Mucosa of descending colon (tissue), 3 donors: ENCODE measurements at regions not wholly inside any gene's neighbourhood (a gene's known extent, or its start where the extent isn't known, plus 50 kb on each side); places are given as distances from the start of the nearest gene placed in this dataset.

Source experiments
- ATAC-seq: fragments of 200-7000 bp; cut with Tn5 transposase; one replicate; pipeline ENCODE4 v1.9.1; 2020; ENCODE audit warnings: mild to moderate bottlenecking, moderate library complexity
- DNase-seq, 3 donors: peaks; one replicate each; pipeline ENCODE4 v3.0.0-alpha.2; 2020
- H3K36me3 ChIP-seq: fragments of 200-600 bp; one replicate; pipeline ENCODE4 v1.8.0; 2021; ENCODE audit warnings: low read depth, mild to moderate bottlenecking
- H3K4me1 ChIP-seq: fragments of 200-600 bp; one replicate; pipeline ENCODE4 v1.8.0; 2021; ENCODE audit warnings: low read depth, mild to moderate bottlenecking
- H3K4me3 ChIP-seq: fragments of 200-600 bp; one replicate; pipeline ENCODE4 v1.8.0; 2021; ENCODE audit warnings: mild to moderate bottlenecking
- H3K9me3 ChIP-seq: fragments of 200-600 bp; one replicate; pipeline ENCODE4 v1.8.0; 2021; ENCODE audit warnings: mild to moderate bottlenecking
- intact Hi-C, 2 donors: fragments of 100-400 bp; cut with DNase I in 1 of 2; cut with micrococcal nuclease in 1 of 2; formaldehyde crosslinking; loops; one replicate each; pipeline versions ENCODE4 v1.11.0 to v1.11.1; 2022; cut with DNase I, micrococcal nuclease
- TF ChIP-seq, protein P1 (sequence below): fragments of 200-600 bp; IDR thresholded peaks from one replicate; pipeline ENCODE4 v1.8.0; 2022; ENCODE audit warnings: antibody characterized with exemption, mild to moderate bottlenecking
- donor health status: DM: no; HTN: no; CAD: no; lungs with moderate emphysema.
- donor health status: DM: no; HTN: no; CAD: no.
- donor health status: DM: no; HTN: yes; CAD: no.

GRCh38 chr12:126342866-126343265 lies 1277.6 kb downstream of the AACS start:
- Histone ChIP-seq H3K9me3 (peaks cover 40% of the 10 kb centered on the region), H3K4me3 (no peak overlapping the region), H3K36me3 (no peaks in the 10 kb centered on the region), H3K4me1 (no peaks in the 10 kb centered on the region)
- ATAC-seq (no peak), DNase-seq (no peak)
- intact Hi-C loops, result no loop called here
- TF ChIP-seq, protein P1, sequence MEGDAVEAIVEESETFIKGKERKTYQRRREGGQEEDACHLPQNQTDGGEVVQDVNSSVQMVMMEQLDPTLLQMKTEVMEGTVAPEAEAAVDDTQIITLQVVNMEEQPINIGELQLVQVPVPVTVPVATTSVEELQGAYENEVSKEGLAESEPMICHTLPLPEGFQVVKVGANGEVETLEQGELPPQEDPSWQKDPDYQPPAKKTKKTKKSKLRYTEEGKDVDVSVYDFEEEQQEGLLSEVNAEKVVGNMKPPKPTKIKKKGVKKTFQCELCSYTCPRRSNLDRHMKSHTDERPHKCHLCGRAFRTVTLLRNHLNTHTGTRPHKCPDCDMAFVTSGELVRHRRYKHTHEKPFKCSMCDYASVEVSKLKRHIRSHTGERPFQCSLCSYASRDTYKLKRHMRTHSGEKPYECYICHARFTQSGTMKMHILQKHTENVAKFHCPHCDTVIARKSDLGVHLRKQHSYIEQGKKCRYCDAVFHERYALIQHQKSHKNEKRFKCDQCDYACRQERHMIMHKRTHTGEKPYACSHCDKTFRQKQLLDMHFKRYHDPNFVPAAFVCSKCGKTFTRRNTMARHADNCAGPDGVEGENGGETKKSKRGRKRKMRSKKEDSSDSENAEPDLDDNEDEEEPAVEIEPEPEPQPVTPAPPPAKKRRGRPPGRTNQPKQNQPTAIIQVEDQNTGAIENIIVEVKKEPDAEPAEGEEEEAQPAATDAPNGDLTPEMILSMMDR, result no peak

- Histone ChIP-seq H3K36me3 (no peaks in the 10 kb centered on the region), H3K4me3 (no peak overlapping the region), H3K9me3 (peaks cover 37% of the 10 kb centered on the region), H3K4me1 (no peaks in the 10 kb centered on the region)
- ATAC-seq, result no peak
- no peak for DNase-seq
- intact Hi-C loops, result no loop called here
- TF ChIP-seq, protein P1, result no peak
These were observed 1278.1 kb downstream of the AACS start for GRCh38 chr12:126343321-126343720.

DNA sequence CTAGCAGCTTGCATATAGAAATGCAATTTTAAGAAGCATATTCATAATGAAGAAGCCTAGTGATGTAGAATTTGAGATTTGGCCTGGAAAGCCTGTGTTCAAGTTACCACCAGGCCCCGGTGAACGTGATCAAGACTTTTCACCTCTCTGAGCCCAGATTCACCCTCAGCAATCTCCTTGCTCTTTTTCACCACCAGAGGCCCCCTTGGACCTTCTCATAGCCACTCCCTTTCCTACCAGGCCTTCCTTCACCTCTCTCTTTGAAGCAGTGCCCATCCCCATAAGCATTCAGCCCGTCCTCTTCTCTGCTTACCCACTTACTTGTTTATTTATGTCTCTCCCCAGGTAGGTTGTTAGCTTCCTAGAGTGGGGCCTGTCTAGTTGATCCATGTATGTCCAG lies 1280.9 kb downstream of the AACS start:
- no peak for ATAC-seq
- Histone ChIP-seq H3K36me3 (no peaks in the 10 kb centered on the region), H3K4me1 (no peaks in the 10 kb centered on the region), H3K4me3 (no peak overlapping the region), H3K9me3 (peaks cover 50% of the 10 kb centered on the region)
- TF ChIP-seq, protein P1, result no peak
- no peak for DNase-seq
- intact Hi-C loops, result no loop called here

DNA sequence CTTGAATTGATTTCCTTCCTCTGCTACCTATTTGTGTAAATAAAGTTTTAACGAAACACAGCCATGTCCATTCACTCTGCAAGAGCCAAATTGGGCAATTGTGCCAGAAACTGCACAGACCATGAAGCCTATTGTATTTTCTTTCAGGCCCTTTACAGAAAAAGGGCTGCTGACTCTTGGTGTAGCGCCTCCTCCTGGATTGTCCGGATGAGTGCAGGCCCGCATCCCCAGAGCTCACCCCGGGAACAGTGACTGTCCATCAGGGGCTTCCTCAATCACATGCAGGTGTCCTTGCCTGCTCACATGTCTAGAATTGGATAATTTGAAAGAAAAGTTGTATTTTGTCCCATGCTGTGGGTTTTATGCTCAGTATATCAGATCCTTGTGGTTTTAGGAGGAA lies 1282.2 kb downstream of the AACS start:
- Histone ChIP-seq H3K4me3 (no peak overlapping the region), H3K4me1 (no peaks in the 10 kb centered on the region), H3K36me3 (no peaks in the 10 kb centered on the region), H3K9me3 (peaks cover 57% of the 10 kb centered on the region)
- no peak for ATAC-seq
- no peak for DNase-seq
- intact Hi-C loops, result no loop called here
- TF ChIP-seq, protein P1, result no peak

- peaks cover 54% of the 10 kb centered on the region for H3K9me3 ChIP-seq
- intact Hi-C loops, result no loop called here
- TF ChIP-seq, protein P1, result no peak
- H3K4me3 ChIP-seq, result no peak overlapping the region
- no peaks in the 10 kb centered on the region for H3K36me3 ChIP-seq
- DNase-seq (no peak), ATAC-seq (no peak)
- H3K4me1 ChIP-seq, result no peaks in the 10 kb centered on the region
These were observed 1284.1 kb downstream of the AACS start for GRCh38 chr12:126349383-126349782.

DNA sequence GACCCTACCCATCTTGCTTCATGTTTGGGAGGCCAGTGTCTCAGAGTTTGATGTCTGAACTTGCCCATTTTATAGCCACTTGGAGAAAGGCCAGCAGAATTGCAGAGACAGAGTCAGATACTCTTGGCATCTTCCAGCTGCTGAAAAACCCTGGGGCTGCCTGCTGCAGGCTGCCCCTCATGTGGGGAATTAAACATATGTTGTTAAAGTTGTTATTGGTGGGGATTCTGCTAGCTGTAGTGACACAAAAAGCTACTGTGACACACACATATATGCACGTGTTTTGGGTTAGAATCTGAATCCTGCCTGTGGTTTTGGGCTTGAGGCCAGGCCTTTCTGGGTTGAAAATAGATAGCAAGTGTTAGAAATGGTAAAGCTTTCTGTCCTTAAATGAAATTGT lies 1288.4 kb downstream of the AACS start:
- Histone ChIP-seq H3K36me3 (no peaks in the 10 kb centered on the region), H3K4me3 (no peak overlapping the region), H3K9me3 (peaks cover 47% of the 10 kb centered on the region), H3K4me1 (no peaks in the 10 kb centered on the region)
- TF ChIP-seq, protein P1, result no peak
- DNase-seq (no peak), ATAC-seq (no peak)
- intact Hi-C loops, result no loop called here
